22Rv1 (cell line): ENCODE measurements at regions not wholly inside any gene's neighbourhood (a gene's known extent, or its start where the extent isn't known, plus 50 kb on each side); places are given as distances from the start of the nearest gene placed in this dataset.

Source experiments
- H3K27ac ChIP-seq: fragments of 450-650 bp; 2 replicates; pipeline ENCODE4 v1.5.1; 2017
- ZFX ChIP-seq: fragments of 450-650 bp; IDR thresholded peaks from 2 replicates; pipeline ENCODE4 v1.6.1; 2017; ENCODE audit warnings: antibody characterized with exemption, borderline replicate concordance
- TF ChIP-seq, protein P1 (sequence below): fragments of 450-650 bp; IDR thresholded peaks from 2 replicates; pipeline ENCODE4 v1.5.1; 2017; ENCODE audit warnings: mild to moderate bottlenecking

GRCh38 chr16:64532117-64532516 is 589.7 kb downstream of the CDH11 start:
- TF ChIP-seq, protein P1, sequence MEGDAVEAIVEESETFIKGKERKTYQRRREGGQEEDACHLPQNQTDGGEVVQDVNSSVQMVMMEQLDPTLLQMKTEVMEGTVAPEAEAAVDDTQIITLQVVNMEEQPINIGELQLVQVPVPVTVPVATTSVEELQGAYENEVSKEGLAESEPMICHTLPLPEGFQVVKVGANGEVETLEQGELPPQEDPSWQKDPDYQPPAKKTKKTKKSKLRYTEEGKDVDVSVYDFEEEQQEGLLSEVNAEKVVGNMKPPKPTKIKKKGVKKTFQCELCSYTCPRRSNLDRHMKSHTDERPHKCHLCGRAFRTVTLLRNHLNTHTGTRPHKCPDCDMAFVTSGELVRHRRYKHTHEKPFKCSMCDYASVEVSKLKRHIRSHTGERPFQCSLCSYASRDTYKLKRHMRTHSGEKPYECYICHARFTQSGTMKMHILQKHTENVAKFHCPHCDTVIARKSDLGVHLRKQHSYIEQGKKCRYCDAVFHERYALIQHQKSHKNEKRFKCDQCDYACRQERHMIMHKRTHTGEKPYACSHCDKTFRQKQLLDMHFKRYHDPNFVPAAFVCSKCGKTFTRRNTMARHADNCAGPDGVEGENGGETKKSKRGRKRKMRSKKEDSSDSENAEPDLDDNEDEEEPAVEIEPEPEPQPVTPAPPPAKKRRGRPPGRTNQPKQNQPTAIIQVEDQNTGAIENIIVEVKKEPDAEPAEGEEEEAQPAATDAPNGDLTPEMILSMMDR, result no peak
- no peak for TF ChIP-seq ZFX
- H3K27ac ChIP-seq, result no peak overlapping the region

GRCh38 chr16:64531401-64531800 is 590.5 kb downstream of the CDH11 start:
- TF ChIP-seq, protein P1, result no peak
- no peak for TF ChIP-seq ZFX

DNA sequence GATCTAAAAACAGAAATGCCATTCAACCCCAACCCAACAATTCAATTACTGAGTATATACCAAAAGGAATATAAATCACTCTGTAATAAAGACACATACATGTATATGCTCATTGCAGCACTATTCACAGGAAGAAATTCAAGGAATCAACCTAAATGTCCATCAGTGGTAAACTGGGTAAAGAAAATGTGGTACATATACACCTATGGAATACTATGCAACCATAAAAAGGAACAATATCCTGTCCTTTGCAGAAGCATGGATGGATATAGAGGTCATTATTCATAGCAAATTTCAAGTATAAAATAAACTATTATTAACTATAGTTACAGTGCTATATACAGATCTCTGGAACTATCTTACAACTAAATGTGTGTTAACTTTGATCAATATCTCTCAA is 599.3 kb downstream of the CDH11 start:
- TF ChIP-seq, protein P1, result no peak
- TF ChIP-seq ZFX, result no peak
- H3K27ac ChIP-seq, result no peak overlapping the region

More at GRCh38 chr16:64531401-64531800, 590.5 kb downstream of the CDH11 start:
- no peak overlapping the region for H3K27ac ChIP-seq

DNA sequence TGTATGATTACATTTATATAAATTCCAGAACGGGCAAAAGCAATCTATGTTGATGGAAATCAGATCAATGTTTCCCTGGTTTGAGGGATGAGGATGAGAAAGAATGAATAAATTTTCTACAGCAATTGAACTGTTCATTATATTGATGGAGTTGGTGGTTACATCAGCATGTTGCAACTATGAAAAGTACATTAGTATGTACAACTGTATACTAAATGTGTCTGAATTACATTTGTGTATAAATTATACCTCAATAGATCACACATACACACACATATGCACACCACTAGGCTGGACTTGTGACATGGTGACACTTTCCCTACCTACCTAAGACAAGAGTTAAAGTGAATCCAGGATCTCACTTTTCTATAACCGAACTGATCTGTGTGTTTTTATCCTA is 608.0 kb downstream of the CDH11 start:
- H3K27ac ChIP-seq, result no peak overlapping the region
- TF ChIP-seq, protein P1, result no peak
- no peak for TF ChIP-seq ZFX

DNA sequence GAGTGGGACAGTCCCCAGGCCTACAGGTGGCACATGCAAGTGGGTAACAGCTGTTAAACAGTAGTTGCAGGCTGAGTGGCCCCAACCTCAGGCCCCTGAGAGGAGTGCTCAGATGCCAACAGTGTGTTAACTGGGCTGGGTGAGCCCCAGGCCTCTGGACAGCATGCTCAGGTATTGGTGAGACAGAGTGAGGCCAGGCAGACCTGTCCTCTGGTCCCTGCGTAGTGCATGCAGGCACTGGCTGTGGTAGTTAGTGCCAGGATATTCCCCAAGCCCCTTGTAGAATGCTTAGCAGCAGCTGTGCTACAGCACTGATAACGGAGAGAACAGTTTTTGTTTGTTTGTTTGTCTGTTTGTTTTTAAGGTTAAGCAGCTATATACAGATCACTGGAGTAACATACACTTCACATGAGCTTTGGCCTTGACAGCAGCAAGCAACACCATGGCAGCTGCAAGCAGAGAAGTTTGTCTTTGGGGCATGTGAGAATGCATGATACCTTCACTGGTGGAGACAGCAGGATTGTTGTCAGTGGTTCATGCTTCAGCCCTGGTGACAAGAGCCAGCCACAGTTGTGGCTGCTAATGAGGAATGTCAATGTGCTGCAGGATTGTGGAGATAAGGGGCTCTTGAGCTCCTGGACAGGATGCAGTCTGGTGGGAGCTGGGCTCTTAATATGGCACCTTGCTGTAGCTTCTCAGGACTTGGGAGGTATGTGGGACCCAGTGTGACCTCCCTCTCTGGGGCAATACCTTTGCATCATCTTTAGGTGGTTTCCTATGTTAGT is 614.4 kb downstream of the CDH11 start:
- H3K27ac ChIP-seq, result no peak overlapping the region
- TF ChIP-seq, protein P1, result no peak
- no peak for TF ChIP-seq ZFX

DNA sequence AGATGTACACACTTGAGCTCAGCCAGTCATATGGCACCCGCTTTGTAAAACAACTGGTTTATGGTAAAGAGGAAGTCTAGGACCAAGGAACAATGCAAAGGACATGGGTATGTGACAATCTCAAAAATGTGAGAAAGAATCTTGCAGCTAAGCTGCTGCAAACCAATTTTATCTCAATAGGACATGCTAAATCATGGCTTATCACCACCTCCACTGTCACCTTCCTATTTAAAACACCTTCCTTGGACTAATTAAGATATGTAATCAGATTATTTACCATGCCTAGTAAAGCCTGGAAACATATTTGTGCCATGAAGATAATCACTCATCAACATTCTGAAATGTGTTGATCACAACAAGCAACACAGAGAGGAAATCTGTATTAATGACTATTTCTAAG is 622.7 kb downstream of the CDH11 start:
- no peak for TF ChIP-seq ZFX
- TF ChIP-seq, protein P1, result no peak
- H3K27ac ChIP-seq, result no peak overlapping the region

- TF ChIP-seq ZFX, result no peak
- TF ChIP-seq, protein P1, result no peak
- H3K27ac ChIP-seq, result no peak overlapping the region
These were observed 623.5 kb downstream of the CDH11 start for GRCh38 chr16:64498363-64498762.
